GM12864 (cell line): ENCODE measurements at regions not wholly inside any gene's neighbourhood (a gene's known extent, or its start where the extent isn't known, plus 50 kb on each side); places are given as distances from the start of the nearest gene placed in this dataset.
A peak's percentile ranks its signal among the peaks of the same experiment; 100 is the strongest.

Experiments
- DNase-seq: peaks from one replicate; pipeline ENCODE4 v3.0.0-alpha.2; 2011; ENCODE audit warnings: low read depth
- H3K4me3 ChIP-seq: 2 replicates; pipeline ENCODE4 v1.5.1; 2011; ENCODE audit warnings: mild to moderate bottlenecking, low read depth, low read length, control low read depth
- TF ChIP-seq, protein P1 (sequence below): IDR thresholded peaks from 2 replicates; pipeline ENCODE4 v1.5.1; 2011; ENCODE audit warnings: low read depth, mild to moderate bottlenecking, moderate library complexity, low read length, control low read depth, inconsistent platforms; ENCODE audit errors: missing control alignments

DNA sequence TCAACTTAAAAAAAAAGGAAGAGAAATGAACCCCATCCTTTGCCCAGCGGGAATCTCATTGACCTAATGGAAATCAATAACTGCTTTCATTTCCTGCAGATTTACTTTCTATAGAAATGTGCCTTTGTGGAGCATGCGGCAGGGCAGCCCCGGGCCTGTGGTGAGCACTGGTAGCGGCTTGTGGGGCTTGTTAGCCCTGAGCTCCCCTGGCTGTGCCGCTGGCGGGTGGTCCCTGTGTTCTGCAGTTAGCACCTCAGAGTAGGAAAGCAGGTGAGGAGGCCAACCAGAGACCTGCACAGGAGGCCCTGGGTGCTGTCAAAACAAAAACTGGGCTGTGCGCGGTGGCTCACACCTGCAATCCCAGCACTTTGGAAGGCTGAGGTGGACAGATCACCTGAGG is 76.8 kb upstream of the CDK20 start:
- DNase-seq: no peak
- TF ChIP-seq, protein P1, sequence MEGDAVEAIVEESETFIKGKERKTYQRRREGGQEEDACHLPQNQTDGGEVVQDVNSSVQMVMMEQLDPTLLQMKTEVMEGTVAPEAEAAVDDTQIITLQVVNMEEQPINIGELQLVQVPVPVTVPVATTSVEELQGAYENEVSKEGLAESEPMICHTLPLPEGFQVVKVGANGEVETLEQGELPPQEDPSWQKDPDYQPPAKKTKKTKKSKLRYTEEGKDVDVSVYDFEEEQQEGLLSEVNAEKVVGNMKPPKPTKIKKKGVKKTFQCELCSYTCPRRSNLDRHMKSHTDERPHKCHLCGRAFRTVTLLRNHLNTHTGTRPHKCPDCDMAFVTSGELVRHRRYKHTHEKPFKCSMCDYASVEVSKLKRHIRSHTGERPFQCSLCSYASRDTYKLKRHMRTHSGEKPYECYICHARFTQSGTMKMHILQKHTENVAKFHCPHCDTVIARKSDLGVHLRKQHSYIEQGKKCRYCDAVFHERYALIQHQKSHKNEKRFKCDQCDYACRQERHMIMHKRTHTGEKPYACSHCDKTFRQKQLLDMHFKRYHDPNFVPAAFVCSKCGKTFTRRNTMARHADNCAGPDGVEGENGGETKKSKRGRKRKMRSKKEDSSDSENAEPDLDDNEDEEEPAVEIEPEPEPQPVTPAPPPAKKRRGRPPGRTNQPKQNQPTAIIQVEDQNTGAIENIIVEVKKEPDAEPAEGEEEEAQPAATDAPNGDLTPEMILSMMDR: no peak

DNA sequence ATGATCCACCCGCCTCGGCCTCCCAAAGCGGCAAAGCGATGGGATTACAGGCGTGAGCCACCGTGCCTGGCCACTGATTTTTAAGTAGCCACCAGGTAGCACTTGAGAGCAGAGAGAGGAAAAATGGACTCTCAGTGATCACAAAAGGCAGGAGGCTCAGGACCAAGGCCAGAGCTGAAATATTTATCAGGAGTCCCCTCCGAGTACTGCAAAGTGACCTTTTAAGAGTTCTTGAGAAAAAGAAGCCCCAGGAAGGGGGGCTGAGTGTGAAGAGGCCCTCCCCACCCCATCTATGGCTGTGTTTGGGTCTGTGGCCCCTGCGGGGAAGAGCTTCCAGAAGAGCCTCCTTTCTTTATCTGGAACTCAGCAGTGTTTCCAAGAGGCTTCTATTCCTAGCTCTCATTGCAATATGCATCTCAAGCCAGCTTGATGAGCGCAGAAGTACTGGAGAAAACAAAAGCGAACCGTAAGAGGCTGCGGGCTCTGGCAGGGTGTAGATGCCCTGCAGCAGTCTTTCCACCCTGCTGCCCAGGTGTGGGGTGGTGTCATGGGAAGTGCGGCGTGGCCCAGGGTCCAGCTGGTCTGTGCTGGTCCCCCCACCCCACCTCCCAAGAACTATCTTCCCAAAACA is 75.5 kb upstream of the CDK20 start:
- no peak for DNase-seq
- TF ChIP-seq, protein P1: no peak
- no peak overlapping the region for H3K4me3 ChIP-seq

More for the DNA sequence above, 76.8 kb upstream of the CDK20 start:
- H3K4me3 ChIP-seq: no peak overlapping the region

GRCh38 chr9:88046542-88046941 is 72.2 kb upstream of the CDK20 start:
- TF ChIP-seq, protein P1: no peak
- DNase-seq: no peak
- no peak overlapping the region for H3K4me3 ChIP-seq

- TF ChIP-seq, protein P1: no peak
Observed at GRCh38 chr9:88045686-88046085, 71.4 kb upstream of the CDK20 start.

DNA sequence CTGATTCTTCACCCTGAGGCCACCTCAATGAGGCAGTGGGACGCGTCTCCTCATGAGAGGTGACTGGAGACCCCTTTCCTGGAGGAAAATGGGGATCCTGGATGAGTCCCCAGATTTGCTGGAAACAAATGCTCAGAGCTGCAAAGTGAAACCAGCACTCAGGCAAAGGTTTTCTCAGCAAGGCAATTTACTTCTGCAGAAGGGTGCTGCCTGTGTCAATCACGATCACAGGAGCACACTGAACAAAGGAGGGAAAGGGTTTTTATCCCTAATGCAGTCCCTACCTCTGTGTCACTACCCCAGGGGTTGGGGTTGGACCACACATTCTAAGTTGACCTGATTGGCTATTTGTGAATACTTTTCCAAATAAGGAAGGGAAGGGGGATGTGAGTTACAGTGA is 69.9 kb upstream of the CDK20 start:
- TF ChIP-seq, protein P1: no peak
- no peak for DNase-seq
- H3K4me3 ChIP-seq: no peak overlapping the region

More at GRCh38 chr9:88045686-88046085, 71.4 kb upstream of the CDK20 start:
- no peak for DNase-seq
- H3K4me3 ChIP-seq: no peak overlapping the region

GRCh38 chr9:88043647-88044046 is 69.3 kb upstream of the CDK20 start:
- TF ChIP-seq, protein P1: no peak
- H3K4me3 ChIP-seq: no peak overlapping the region
- DNase-seq: no peak

DNA sequence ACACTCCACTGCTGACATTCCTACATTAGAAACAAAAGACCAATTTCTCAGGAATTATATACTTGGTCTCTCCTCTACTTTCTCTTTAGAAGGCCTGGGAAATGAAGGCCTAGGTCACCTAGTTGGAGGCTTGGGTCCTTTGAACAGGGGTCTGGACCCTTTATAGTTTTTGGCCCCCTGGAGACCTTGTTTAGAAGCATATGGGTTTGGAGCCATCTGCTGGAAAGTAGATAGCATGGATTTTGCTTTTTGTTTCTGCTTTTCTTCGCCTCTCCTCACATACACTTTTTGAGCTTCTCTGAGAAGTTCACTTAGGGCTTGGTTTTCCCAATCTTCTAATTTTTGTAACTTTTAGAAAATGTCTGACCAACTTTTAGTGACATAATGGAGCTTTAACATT is 67.1 kb upstream of the CDK20 start:
- DNase-seq: no peak
- TF ChIP-seq, protein P1: peak; percentile 7

More for the DNA sequence above, 67.1 kb upstream of the CDK20 start:
- H3K4me3 ChIP-seq: no peak overlapping the region
